ENCODE measurements at regions not wholly inside any gene's neighbourhood (a gene's known extent, or its start where the extent isn't known, plus 50 kb on each side); places are given as distances from the start of the nearest gene placed in this dataset.
"Not testable (repeated sequence)": the region's sequence is repeated elsewhere in the genome, so short reads cannot be mapped to it uniquely, and the experiment has no call there.

DNA sequence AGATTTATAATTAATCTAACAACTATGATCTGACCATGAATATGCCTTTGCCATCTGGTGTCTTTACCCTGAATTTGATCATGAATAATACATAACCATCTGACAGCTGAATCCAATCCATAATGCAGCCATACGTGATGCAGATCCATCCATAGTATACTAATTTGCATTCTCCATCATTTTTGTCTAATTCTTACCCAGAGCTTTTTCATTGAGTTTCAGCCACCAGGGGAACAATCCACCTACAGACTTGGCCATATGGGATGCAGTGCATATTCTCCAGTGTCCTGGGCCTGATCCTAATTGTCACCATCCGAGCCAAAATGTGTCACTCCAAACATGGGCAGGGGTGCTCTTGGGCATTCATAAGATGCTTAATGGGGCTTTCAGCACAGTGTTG, 227.2 kb upstream of the CRIM1 start:
- H3K36me3 ChIP-seq (ENCODE audit: control insufficient read depth, insufficient read depth, low read length): no peaks in the 10 kb centered on the region
- Mint-ChIP-seq H3K27me3 (no peaks in the 10 kb centered on the region), H3K27ac (no peak overlapping the region), H3K4me1 (no peaks in the 10 kb centered on the region), H3K9me3 (peaks cover 0 to 5% (median 0%) of the 10 kb centered on the region in 7 donors), H3K36me3 (no peaks in the 10 kb centered on the region), H3K4me3 (no peak overlapping the region)
- no peaks in the 10 kb centered on the region for H3K27me3 ChIP-seq (ENCODE audit: control insufficient read depth, insufficient read depth, low read length)
- no peak overlapping the region for H3K4me3 ChIP-seq (ENCODE audit: low read depth, low read length)
- DNase-seq: no peak
- H3K4me1 ChIP-seq (ENCODE audit: control insufficient read depth, insufficient read depth, low read length, poor library complexity, severe bottlenecking): no peaks in the 10 kb centered on the region
- no peak overlapping the region for H3K27ac ChIP-seq (ENCODE audit: insufficient read depth, low read length, poor library complexity, severe bottlenecking)
- H3K9me3 ChIP-seq (ENCODE audit: control insufficient read depth in 2 of 2, low read length in 2 of 2): no peaks in the 10 kb centered on the region
- ATAC-seq (ENCODE audit: low read depth in 2 of 2): no peak

DNA sequence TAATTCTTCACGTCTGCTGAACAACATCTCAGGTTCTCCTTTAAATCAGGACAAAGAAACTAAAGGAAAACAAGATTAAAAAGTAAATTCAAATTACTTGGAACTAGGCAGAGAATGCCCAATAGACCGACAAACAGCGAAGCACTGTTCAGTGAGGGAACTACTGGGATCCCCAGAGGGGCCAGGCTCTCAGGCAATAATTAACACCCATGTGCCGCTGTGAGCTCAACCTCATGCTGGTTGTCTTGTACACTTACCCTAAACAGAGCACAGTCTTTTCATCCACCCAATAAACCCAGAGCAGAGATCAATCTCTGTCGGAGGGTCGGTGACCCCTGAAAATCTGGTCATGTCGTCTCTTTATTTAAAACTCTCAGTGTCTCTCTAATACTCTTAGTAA, 229.9 kb upstream of the CRIM1 start:
- Histone ChIP-seq H3K36me3 (ENCODE audit: control insufficient read depth, insufficient read depth, low read length) (no peaks in the 10 kb centered on the region), H3K27ac (ENCODE audit: insufficient read depth, low read length, poor library complexity, severe bottlenecking) (no peak overlapping the region), H3K4me3 (ENCODE audit: low read depth, low read length) (no peak overlapping the region), H3K9me3 (ENCODE audit: control insufficient read depth in 2 of 2, low read length in 2 of 2) (no peaks in the 10 kb centered on the region), H3K4me1 (ENCODE audit: control insufficient read depth, insufficient read depth, low read length, poor library complexity, severe bottlenecking) (no peaks in the 10 kb centered on the region), H3K27me3 (ENCODE audit: control insufficient read depth, insufficient read depth, low read length) (no peaks in the 10 kb centered on the region)
- Mint-ChIP-seq H3K27me3 (no peaks in the 10 kb centered on the region), H3K27ac (no peak overlapping the region), H3K4me3 (no peak overlapping the region), H3K4me1 (no peaks in the 10 kb centered on the region), H3K36me3 (no peaks in the 10 kb centered on the region), H3K9me3 (peaks cover 0 to 7% (median 4%) of the 10 kb centered on the region in 7 donors)
- no peak for ATAC-seq (ENCODE audit: low read depth in 2 of 2)
- DNase-seq: no peak

DNA sequence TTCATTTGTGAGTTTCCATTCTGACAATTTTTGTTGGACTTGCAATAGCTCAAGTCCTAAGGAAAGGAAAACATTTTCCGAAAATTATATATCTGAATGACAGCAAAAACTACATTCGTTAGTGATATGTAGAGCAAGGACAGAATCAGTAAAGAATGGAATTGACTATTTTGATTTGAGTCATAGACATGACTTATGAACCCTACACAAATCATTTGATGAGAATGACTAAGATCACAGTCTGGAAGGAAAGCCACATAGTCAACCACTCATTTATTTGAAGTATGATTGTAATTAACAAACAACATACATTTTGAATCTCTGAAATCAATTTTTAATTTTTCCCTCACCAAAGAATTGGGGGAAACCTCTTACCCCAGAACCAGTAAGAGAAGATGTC, 231.6 kb upstream of the CRIM1 start:
- Histone ChIP-seq H3K27ac (ENCODE audit: insufficient read depth, low read length, poor library complexity, severe bottlenecking) (no peak overlapping the region), H3K36me3 (ENCODE audit: control insufficient read depth, insufficient read depth, low read length) (no peaks in the 10 kb centered on the region), H3K27me3 (ENCODE audit: control insufficient read depth, insufficient read depth, low read length) (no peaks in the 10 kb centered on the region), H3K4me3 (ENCODE audit: low read depth, low read length) (no peak overlapping the region), H3K9me3 (ENCODE audit: control insufficient read depth in 2 of 2, low read length in 2 of 2) (no peaks in the 10 kb centered on the region), H3K4me1 (ENCODE audit: control insufficient read depth, insufficient read depth, low read length, poor library complexity, severe bottlenecking) (no peaks in the 10 kb centered on the region)
- H3K4me1 Mint-ChIP-seq: no peaks in the 10 kb centered on the region
- DNase-seq: no peak
- H3K27ac Mint-ChIP-seq: no peak overlapping the region
- no peaks in the 10 kb centered on the region for H3K36me3 Mint-ChIP-seq
- no peak overlapping the region for H3K4me3 Mint-ChIP-seq
- no peaks in the 10 kb centered on the region for H3K27me3 Mint-ChIP-seq
- ATAC-seq (ENCODE audit: low read depth in 2 of 2): no peak
- peaks cover 2 to 9% (median 6%) of the 10 kb centered on the region in 7 donors for H3K9me3 Mint-ChIP-seq

DNA sequence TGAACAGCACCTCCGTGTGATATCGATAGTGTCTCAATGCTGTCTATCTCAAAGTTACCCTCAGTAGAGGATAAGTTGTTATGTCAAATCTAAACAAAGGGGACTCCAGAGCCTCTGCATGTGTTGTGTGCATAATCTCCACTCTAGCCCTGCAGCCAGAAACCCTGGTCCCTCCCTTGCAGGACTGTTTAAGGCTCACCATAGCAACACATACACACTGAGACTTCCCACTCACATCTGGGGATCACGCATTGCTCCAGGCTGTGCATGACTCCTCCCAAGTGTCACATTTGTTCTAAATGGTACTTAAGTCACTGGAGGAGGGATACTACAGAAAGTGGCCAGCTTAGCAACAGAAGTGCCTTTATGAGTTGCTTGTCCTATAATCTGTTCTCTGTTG, 258.6 kb upstream of the CRIM1 start:
- Mint-ChIP-seq H3K4me3 (no peak overlapping the region), H3K4me1 (no peaks in the 10 kb centered on the region), H3K9me3 (peaks cover 0 to 8% (median 3%) of the 10 kb centered on the region in 7 donors), H3K27ac (no peak overlapping the region), H3K27me3 (no peaks in the 10 kb centered on the region), H3K36me3 (no peaks in the 10 kb centered on the region)
- no peak for DNase-seq
- Histone ChIP-seq H3K9me3 (ENCODE audit: control insufficient read depth in 2 of 2, low read length in 2 of 2) (no peaks in the 10 kb centered on the region), H3K27me3 (ENCODE audit: control insufficient read depth, insufficient read depth, low read length) (no peaks in the 10 kb centered on the region), H3K4me3 (ENCODE audit: low read depth, low read length) (no peak overlapping the region), H3K4me1 (ENCODE audit: control insufficient read depth, insufficient read depth, low read length, poor library complexity, severe bottlenecking) (no peaks in the 10 kb centered on the region), H3K36me3 (ENCODE audit: control insufficient read depth, insufficient read depth, low read length) (no peaks in the 10 kb centered on the region), H3K27ac (ENCODE audit: insufficient read depth, low read length, poor library complexity, severe bottlenecking) (no peak overlapping the region)
- no peak for ATAC-seq (ENCODE audit: low read depth in 2 of 2)

DNA sequence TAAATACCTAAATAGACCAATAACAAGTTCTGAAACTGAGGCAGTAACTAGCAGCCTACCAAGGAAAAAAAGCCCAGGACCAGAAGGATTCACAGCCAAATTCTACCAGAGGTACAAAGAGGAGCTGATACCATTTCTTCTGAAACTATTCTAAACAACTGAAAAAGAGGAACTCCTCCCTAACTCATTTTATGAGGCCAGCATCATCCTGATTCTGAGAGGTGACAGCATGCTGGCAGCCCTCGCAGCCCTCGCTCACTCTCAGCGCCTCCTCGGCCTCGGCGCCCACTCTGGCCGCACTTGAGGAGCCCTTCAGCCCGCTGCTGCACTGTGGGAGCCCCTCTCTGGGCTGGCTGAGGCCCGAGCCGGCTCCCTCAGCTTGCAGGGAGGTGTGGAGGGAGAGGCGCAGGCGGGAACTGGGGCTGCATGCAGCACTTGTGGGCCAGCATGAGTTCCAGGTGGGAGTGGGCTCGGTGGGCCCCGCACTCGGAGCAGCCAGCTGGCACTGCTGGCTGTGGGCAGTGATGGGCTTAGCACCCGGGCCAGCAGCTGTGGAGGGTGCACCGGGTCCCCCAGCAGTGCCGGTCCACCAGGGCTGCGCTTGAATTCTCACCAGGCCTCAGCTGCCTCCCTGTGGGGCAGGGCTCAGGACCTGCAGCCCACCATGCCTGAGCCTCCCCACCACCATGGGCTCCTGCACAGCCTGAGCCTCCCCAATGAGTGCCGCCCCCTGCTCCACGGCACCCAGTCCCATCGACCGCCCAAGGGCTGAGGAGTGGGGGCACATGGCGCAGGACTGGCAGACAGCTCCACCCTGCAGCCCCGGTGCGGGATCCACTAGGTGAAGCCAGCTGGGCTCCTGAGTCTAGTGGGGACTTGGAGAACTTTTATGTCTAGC, 263.5 kb upstream of the CRIM1 start:
- H3K9me3 ChIP-seq (ENCODE audit: control insufficient read depth in 2 of 2, low read length in 2 of 2); H3K27me3 ChIP-seq (ENCODE audit: control insufficient read depth, insufficient read depth, low read length); H3K36me3 Mint-ChIP-seq; H3K4me3 Mint-ChIP-seq; H3K27ac ChIP-seq (ENCODE audit: insufficient read depth, low read length, poor library complexity, severe bottlenecking); H3K4me1 Mint-ChIP-seq; DNase-seq; H3K27me3 Mint-ChIP-seq; H3K4me3 ChIP-seq (ENCODE audit: low read depth, low read length); H3K27ac Mint-ChIP-seq; H3K9me3 Mint-ChIP-seq; H3K36me3 ChIP-seq (ENCODE audit: control insufficient read depth, insufficient read depth, low read length); H3K4me1 ChIP-seq (ENCODE audit: control insufficient read depth, insufficient read depth, low read length, poor library complexity, severe bottlenecking); ATAC-seq (ENCODE audit: low read depth in 2 of 2): not testable (repeated sequence)

DNA sequence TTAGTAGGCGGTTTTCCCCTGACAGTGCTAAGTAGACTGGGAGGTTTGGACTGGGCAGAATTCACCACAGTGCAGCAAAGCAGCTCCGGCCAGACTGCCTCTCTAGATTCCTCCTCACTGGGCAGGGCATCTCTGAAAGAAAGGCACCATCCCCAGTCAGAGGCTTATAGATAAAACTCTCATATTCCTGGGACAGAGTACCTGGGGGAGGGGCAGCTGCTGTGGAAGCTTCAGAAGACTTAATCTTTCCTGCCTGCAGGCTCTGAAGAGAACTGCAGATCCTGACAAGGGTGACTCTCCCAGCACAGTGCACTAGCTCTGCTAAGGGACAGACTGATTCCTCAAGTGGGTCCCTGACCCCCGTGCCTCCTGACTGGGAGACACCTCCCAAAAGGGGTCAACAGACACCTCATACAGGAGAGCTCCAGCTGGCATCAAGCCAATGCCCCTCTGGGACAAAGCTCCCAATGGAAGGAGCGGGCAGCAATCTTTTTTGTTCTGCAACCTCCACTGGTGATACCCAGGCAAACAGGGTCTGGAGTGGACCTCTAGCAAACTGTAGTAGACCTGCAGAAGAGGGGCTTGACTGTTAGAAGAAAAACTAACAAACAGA, 266.8 kb upstream of the CRIM1 start:
- Mint-ChIP-seq H3K27me3 (peaks cover 5% of the 10 kb centered on the region), H3K36me3 (no peaks in the 10 kb centered on the region), H3K4me3 (no peak overlapping the region), H3K27ac (no peak overlapping the region), H3K4me1 (peaks cover 0 to 2% (median 0%) of the 10 kb centered on the region in 4 donors), H3K9me3 (peaks cover 0 to 6% (median 0%) of the 10 kb centered on the region in 7 donors)
- Histone ChIP-seq H3K27me3 (ENCODE audit: control insufficient read depth, insufficient read depth, low read length) (no peaks in the 10 kb centered on the region), H3K27ac (ENCODE audit: insufficient read depth, low read length, poor library complexity, severe bottlenecking) (no peak overlapping the region), H3K36me3 (ENCODE audit: control insufficient read depth, insufficient read depth, low read length) (no peaks in the 10 kb centered on the region), H3K9me3 (ENCODE audit: control insufficient read depth in 2 of 2, low read length in 2 of 2) (no peaks in the 10 kb centered on the region), H3K4me3 (ENCODE audit: low read depth, low read length) (no peak overlapping the region), H3K4me1 (ENCODE audit: control insufficient read depth, insufficient read depth, low read length, poor library complexity, severe bottlenecking) (no peaks in the 10 kb centered on the region)
- DNase-seq: no peak
- no peak for ATAC-seq (ENCODE audit: low read depth in 2 of 2)

DNA sequence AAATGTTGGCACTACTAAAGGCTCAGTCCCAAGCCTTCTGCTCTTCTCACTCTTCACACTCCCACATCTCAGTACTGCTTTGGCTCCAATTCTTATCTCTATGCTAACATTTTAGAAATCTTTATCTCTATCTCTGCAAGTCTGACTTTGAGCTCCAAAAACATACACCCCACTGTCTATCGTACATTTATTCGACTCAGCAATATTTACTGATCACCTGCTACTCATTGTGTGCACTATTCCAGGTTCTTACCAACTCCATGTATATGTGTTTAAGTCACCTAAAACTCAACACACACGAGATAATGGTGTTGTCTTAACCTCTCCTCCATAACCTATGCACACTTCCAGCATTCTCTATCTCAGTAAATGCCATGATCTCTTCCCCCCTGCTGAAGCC, 268.2 kb upstream of the CRIM1 start:
- no peak for ATAC-seq (ENCODE audit: low read depth in 2 of 2)
- H3K4me3 ChIP-seq (ENCODE audit: low read depth, low read length): no peak overlapping the region
- peaks cover 0 to 4% (median 0%) of the 10 kb centered on the region in 4 donors for H3K4me1 Mint-ChIP-seq

DNA sequence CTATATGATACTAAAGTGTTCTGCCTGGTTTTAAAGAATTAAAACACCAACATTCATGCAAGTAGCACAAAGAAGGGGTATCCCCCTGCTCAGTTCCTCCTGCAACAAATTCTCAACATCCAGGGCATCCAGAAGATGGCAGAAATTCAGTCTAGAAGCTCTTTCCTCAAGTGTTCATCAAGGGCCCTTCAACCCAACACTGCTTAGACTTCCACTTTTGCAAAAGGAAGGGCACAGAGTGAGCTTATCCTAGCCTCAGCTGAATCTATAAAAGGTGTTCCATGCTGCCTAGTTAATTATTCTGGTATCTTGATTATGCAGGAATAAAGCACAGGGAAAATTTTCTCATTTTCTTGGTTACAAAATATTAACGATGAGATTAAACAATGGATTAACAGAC, 275.8 kb upstream of the CRIM1 start:
- Mint-ChIP-seq H3K27ac (no peak overlapping the region), H3K27me3 (no peaks in the 10 kb centered on the region), H3K9me3 (peaks cover 0 to 6% (median 0%) of the 10 kb centered on the region in 7 donors), H3K36me3 (no peaks in the 10 kb centered on the region), H3K4me1 (peaks cover 0 to 4% (median 0%) of the 10 kb centered on the region in 4 donors), H3K4me3 (no peak overlapping the region)
- Histone ChIP-seq H3K27me3 (ENCODE audit: control insufficient read depth, insufficient read depth, low read length) (no peaks in the 10 kb centered on the region), H3K9me3 (ENCODE audit: control insufficient read depth in 2 of 2, low read length in 2 of 2) (no peaks in the 10 kb centered on the region), H3K36me3 (ENCODE audit: control insufficient read depth, insufficient read depth, low read length) (no peaks in the 10 kb centered on the region), H3K27ac (ENCODE audit: insufficient read depth, low read length, poor library complexity, severe bottlenecking) (no peak overlapping the region), H3K4me3 (ENCODE audit: low read depth, low read length) (no peak overlapping the region), H3K4me1 (ENCODE audit: control insufficient read depth, insufficient read depth, low read length, poor library complexity, severe bottlenecking) (no peaks in the 10 kb centered on the region)
- no peak for DNase-seq
- no peak for ATAC-seq (ENCODE audit: low read depth in 2 of 2)

More for the DNA sequence above, 268.2 kb upstream of the CRIM1 start:
- peaks cover 0 to 6% (median 0%) of the 10 kb centered on the region in 7 donors for H3K9me3 Mint-ChIP-seq
- Histone ChIP-seq H3K4me1 (ENCODE audit: control insufficient read depth, insufficient read depth, low read length, poor library complexity, severe bottlenecking) (no peaks in the 10 kb centered on the region), H3K36me3 (ENCODE audit: control insufficient read depth, insufficient read depth, low read length) (no peaks in the 10 kb centered on the region), H3K27me3 (ENCODE audit: control insufficient read depth, insufficient read depth, low read length) (no peaks in the 10 kb centered on the region), H3K9me3 (ENCODE audit: control insufficient read depth in 2 of 2, low read length in 2 of 2) (no peaks in the 10 kb centered on the region), H3K27ac (ENCODE audit: insufficient read depth, low read length, poor library complexity, severe bottlenecking) (no peak overlapping the region)
- H3K27me3 Mint-ChIP-seq: peaks cover 5% of the 10 kb centered on the region
- DNase-seq: no peak
- H3K4me3 Mint-ChIP-seq: no peak overlapping the region
- no peaks in the 10 kb centered on the region for H3K36me3 Mint-ChIP-seq
- H3K27ac Mint-ChIP-seq: no peak overlapping the region

Measured in CD4-positive, CD25-positive, alpha-beta regulatory T cell (primary cell).